ENCODE measurements at regions not wholly inside any gene's neighbourhood (a gene's known extent, or its start where the extent isn't known, plus 50 kb on each side); places are given as distances from the start of the nearest gene placed in this dataset.

DNA sequence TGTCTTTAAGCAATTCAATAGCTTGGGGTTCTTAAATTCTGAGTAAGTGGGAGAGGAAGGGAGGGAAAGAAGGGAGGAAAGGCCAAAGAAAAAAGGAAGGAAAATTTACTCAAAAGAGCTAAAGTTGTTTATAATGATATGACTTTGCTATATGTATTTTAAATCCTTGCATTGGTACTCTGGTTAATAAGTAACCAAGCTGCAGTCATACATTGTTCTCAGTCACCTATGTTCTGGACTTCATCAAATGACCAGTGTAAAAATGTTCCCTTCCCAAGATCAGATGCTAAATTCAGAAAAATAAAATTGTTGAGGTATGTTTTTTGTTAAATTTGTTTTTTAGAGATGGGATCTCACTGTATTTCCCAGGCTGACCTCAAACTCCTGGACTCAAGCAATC is 259.9 kb upstream of the CPNE8 start:
- intact Hi-C loops (cut with DNase I; ENCODE audit: low total_unique reads) (no loop called here), in situ Hi-C loops (cut with MboI; ENCODE audit: low sequenced_read_pairs in 4 of 4) (no loop called here)
- no peak for TF ChIP-seq POLR2A (IDR thresholded peaks at IDR 0.05)
- TF ChIP-seq, protein P1, sequence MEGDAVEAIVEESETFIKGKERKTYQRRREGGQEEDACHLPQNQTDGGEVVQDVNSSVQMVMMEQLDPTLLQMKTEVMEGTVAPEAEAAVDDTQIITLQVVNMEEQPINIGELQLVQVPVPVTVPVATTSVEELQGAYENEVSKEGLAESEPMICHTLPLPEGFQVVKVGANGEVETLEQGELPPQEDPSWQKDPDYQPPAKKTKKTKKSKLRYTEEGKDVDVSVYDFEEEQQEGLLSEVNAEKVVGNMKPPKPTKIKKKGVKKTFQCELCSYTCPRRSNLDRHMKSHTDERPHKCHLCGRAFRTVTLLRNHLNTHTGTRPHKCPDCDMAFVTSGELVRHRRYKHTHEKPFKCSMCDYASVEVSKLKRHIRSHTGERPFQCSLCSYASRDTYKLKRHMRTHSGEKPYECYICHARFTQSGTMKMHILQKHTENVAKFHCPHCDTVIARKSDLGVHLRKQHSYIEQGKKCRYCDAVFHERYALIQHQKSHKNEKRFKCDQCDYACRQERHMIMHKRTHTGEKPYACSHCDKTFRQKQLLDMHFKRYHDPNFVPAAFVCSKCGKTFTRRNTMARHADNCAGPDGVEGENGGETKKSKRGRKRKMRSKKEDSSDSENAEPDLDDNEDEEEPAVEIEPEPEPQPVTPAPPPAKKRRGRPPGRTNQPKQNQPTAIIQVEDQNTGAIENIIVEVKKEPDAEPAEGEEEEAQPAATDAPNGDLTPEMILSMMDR (IDR thresholded peaks at IDR 0.05 in 4 of 5, conservative IDR thresholded peaks at IDR 0.05 in 1 of 5) = no peak
- DNase-seq = no peak
- H3K4me1 ChIP-seq = no peaks in the 10 kb centered on the region
- no peak for ATAC-seq
- H3K27me3 ChIP-seq = no peaks in the 10 kb centered on the region
- H3K4me3 ChIP-seq = no peak overlapping the region
- no peak overlapping the region for H3K27ac ChIP-seq
- no peaks in the 10 kb centered on the region for H3K36me3 ChIP-seq
- no peaks in the 10 kb centered on the region for H3K9me3 ChIP-seq

DNA sequence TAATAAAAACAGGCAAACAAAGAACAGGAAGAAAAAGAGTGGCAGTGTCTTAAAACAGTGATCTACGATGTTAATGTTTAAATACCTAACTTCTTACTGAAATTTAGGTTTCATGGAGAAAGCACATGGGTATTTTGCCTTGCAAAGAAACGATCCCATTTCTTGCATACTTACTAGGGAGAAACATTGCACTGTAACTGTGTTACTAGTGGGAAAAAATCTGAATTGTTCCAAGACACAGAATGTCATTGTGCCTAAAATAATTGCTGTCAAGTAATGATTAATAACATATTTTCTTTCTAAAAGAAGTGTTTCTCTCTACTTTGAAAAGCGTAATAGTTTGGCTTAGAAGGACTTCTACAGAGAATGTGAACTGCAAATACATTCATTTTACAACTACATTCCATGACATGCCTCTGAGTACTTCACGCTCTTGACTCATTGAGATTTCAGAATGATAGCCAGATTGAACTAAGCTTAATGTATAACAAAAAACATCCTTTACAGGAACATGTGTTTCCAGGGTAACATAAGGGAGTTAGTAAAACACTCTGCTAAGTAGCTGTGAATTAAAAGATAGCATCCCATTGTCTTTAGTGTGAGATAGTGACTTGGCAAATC is 256.2 kb upstream of the CPNE8 start:
- H3K9me3 ChIP-seq = no peaks in the 10 kb centered on the region
- H3K27me3 ChIP-seq = no peaks in the 10 kb centered on the region
- no peak for DNase-seq
- no peaks in the 10 kb centered on the region for H3K4me1 ChIP-seq
- in situ Hi-C loops (cut with MboI; ENCODE audit: low sequenced_read_pairs in 4 of 4) (no loop called here), intact Hi-C loops (cut with DNase I; ENCODE audit: low total_unique reads) (no loop called here)
- TF ChIP-seq, protein P1 (IDR thresholded peaks at IDR 0.05 in 4 of 5, conservative IDR thresholded peaks at IDR 0.05 in 1 of 5) = no peak
- no peak for TF ChIP-seq POLR2A (IDR thresholded peaks at IDR 0.05)
- H3K4me3 ChIP-seq = no peak overlapping the region
- ATAC-seq = no peak
- no peaks in the 10 kb centered on the region for H3K36me3 ChIP-seq
- H3K27ac ChIP-seq = no peak overlapping the region

DNA sequence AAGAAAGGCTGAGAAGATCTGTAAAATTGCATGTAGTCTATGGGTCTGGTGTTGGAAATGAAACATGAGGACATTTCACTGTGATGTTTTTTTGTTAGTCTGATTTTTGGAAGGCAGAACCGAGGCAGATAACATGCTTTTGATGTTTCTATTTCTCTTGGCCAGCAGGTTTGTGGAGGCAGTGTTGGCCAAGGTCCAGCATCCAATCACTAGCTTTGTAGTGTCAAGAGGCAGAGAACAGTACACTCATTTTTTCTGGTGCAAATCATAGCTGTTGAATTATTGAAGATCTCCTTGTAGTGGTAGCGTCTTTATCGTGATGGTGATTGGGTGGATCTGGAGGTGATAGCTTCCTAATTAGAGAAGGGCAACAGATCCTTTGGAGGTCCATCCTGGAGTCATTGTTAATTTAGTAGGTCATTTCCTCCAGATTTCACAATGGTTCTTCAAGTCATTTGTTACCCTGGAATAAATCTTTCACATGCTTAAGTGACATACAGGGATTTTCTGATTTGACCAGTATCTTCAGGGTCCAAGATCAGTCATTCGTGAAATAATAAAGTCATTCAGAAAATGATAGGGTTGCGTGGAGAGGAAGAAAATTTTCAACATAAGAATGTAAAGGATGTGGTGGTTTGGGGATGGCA is 252.4 kb upstream of the CPNE8 start:
- no peaks in the 10 kb centered on the region for H3K4me1 ChIP-seq
- H3K9me3 ChIP-seq = no peaks in the 10 kb centered on the region
- TF ChIP-seq, protein P1 (IDR thresholded peaks at IDR 0.05 in 4 of 5, conservative IDR thresholded peaks at IDR 0.05 in 1 of 5) = no peak
- TF ChIP-seq POLR2A (IDR thresholded peaks at IDR 0.05) = no peak
- H3K36me3 ChIP-seq = no peaks in the 10 kb centered on the region
- H3K27me3 ChIP-seq = no peaks in the 10 kb centered on the region
- intact Hi-C loops (cut with DNase I; ENCODE audit: low total_unique reads) (no loop called here), in situ Hi-C loops (cut with MboI; ENCODE audit: low sequenced_read_pairs in 4 of 4) (no loop called here)
- ATAC-seq = no peak
- DNase-seq = no peak
- H3K4me3 ChIP-seq = no peak overlapping the region
- no peak overlapping the region for H3K27ac ChIP-seq

DNA sequence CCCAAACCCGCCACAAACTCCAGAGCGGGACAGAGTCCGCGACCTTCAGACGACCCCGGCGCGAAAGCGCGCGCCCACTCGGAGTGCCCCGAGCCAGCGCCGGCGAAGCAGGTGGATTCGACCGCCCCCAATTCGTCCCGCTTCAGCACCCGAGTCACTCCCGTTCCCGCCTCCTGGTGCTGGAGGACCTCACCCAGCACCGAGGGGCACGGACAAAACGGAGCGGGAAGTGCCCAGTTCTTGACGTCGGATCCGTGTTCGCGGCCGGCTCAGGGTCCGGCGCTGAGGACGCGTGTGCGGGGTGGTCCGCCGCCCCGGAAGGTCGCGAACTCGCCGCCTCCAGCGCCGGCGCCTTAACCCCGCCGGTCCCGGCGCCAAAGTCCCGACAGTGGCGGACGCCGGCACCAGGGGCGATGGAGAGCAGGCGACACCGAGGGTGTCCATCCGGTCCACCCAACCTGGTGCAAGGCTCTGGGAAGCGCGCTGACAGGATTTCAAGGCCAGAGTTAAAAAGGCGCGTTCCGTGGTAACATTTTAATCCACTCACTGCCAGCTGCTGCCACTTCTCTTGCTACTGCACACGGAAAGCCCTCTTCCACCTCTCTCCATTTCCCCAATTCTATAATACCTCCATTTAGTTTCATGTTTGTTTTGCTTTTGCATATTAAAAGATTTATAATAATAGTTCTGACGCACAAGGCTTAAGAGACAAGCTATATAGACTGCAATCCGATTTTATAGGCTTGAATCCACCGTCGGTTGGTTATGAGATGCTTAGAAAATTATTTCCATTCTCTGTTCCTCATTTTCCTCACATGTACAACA is 240.0 kb upstream of the CPNE8 start:
- Histone ChIP-seq H3K36me3 (no peaks in the 10 kb centered on the region), H3K27me3 (peaks cover 5 to 20% (median 14%) of the 10 kb centered on the region in 3 donors), H3K4me1 (no peaks in the 10 kb centered on the region), H3K9me3 (no peaks in the 10 kb centered on the region), H3K27ac (no peak overlapping the region), H3K4me3 (peak overlapping the region in 3 of 4 donors; percentile 40 to 46 (median 43))
- no peak for ATAC-seq
- in situ Hi-C loops (cut with MboI; ENCODE audit: low sequenced_read_pairs in 4 of 4) (loop anchor here in 1 of 4 donors (25.0 kb wide), 1 partner anchor 117 kb away; no protein-coding TSS in a partner anchor), intact Hi-C loops (cut with DNase I; ENCODE audit: low total_unique reads) (no loop called here)
- no peak for TF ChIP-seq POLR2A (IDR thresholded peaks at IDR 0.05)
- TF ChIP-seq, protein P1 (IDR thresholded peaks at IDR 0.05 in 4 of 5, conservative IDR thresholded peaks at IDR 0.05 in 1 of 5) = peak in 2 of 5 experiments; percentile 15 to 38
- no peak for DNase-seq

Measured in gastrocnemius medialis (tissue), 4 donors.